Upper lobe of right lung (tissue), 1 donor: ENCODE measurements at regions not wholly inside any gene's neighbourhood (a gene's known extent, or its start where the extent isn't known, plus 50 kb on each side); places are given as distances from the start of the nearest gene placed in this dataset.

Experiments
- ATAC-seq: fragments of 200-7000 bp; cut with Tn5 transposase; one replicate; pipeline ENCODE4 v1.9.1; 2020; ENCODE audit warnings: mild to moderate bottlenecking, moderate library complexity
- DNase-seq: peaks from one replicate; pipeline ENCODE4 v3.0.0-alpha.2; 2020
- H3K27ac ChIP-seq: fragments of 200-600 bp; one replicate; pipeline ENCODE4 v1.8.0; 2022
- H3K27me3 ChIP-seq: fragments of 200-600 bp; one replicate; pipeline ENCODE4 v1.8.0; 2022; ENCODE audit warnings: mild to moderate bottlenecking
- H3K36me3 ChIP-seq: fragments of 200-600 bp; one replicate; pipeline ENCODE4 v1.8.0; 2022
- H3K4me1 ChIP-seq: fragments of 200-600 bp; one replicate; pipeline ENCODE4 v1.8.0; 2022
- H3K4me3 ChIP-seq: fragments of 200-600 bp; one replicate; pipeline ENCODE4 v1.8.0; 2022; ENCODE audit warnings: mild to moderate bottlenecking
- H3K9me3 ChIP-seq: fragments of 200-600 bp; one replicate; pipeline ENCODE4 v1.8.0; 2022
- CTCF ChIP-seq: fragments of 200-600 bp; IDR thresholded peaks from one replicate; pipeline ENCODE4 v1.8.0; 2022; ENCODE audit warnings: antibody characterized with exemption
- intact Hi-C: fragments of 100-400 bp; cut with DNase I; formaldehyde crosslinking; loops from one replicate; pipeline ENCODE4 v1.11.0; 2022
- donor health status: DM: no; HTN: yes; CAD: no; lungs with severe emphysema.

GRCh38 chr2:13616059-13616458 is 899.3 kb downstream of the TRIB2 start:
- no peak for ATAC-seq
- no peak overlapping the region for H3K4me3 ChIP-seq
- H3K36me3 ChIP-seq: no peaks in the 10 kb centered on the region
- H3K4me1 ChIP-seq: no peaks in the 10 kb centered on the region
- H3K27ac ChIP-seq: no peak overlapping the region
- intact Hi-C loops: no loop called here
- no peak for DNase-seq
- TF ChIP-seq CTCF: no peak
- H3K9me3 ChIP-seq: peaks cover 8% of the 10 kb centered on the region
- no peaks in the 10 kb centered on the region for H3K27me3 ChIP-seq

GRCh38 chr2:13616616-13617015 is 899.9 kb downstream of the TRIB2 start:
- peaks cover 8% of the 10 kb centered on the region for H3K9me3 ChIP-seq
- H3K27me3 ChIP-seq: no peaks in the 10 kb centered on the region
- no peak overlapping the region for H3K27ac ChIP-seq
- TF ChIP-seq CTCF: no peak
- no peak for DNase-seq
- no peaks in the 10 kb centered on the region for H3K4me1 ChIP-seq
- ATAC-seq: no peak
- intact Hi-C loops: no loop called here
- no peaks in the 10 kb centered on the region for H3K36me3 ChIP-seq
- no peak overlapping the region for H3K4me3 ChIP-seq

GRCh38 chr2:13628122-13628521 is 911.4 kb downstream of the TRIB2 start:
- intact Hi-C loops: no loop called here
- no peak for TF ChIP-seq CTCF
- no peak for DNase-seq

GRCh38 chr2:13638181-13638580 is 921.4 kb downstream of the TRIB2 start:
- intact Hi-C loops: no loop called here
- no peak for ATAC-seq
- TF ChIP-seq CTCF: no peak

More at GRCh38 chr2:13628122-13628521, 911.4 kb downstream of the TRIB2 start:
- Histone ChIP-seq H3K36me3 (no peaks in the 10 kb centered on the region), H3K27ac (no peak overlapping the region), H3K27me3 (no peaks in the 10 kb centered on the region), H3K9me3 (no peaks in the 10 kb centered on the region), H3K4me1 (no peaks in the 10 kb centered on the region), H3K4me3 (no peak overlapping the region)
- ATAC-seq: no peak

GRCh38 chr2:13649918-13650317 is 933.2 kb downstream of the TRIB2 start:
- no peak overlapping the region for H3K4me3 ChIP-seq
- TF ChIP-seq CTCF: no peak
- H3K36me3 ChIP-seq: no peaks in the 10 kb centered on the region
- no peaks in the 10 kb centered on the region for H3K4me1 ChIP-seq
- no peak for DNase-seq
- ATAC-seq: no peak
- H3K27ac ChIP-seq: no peak overlapping the region
- H3K9me3 ChIP-seq: no peaks in the 10 kb centered on the region
- intact Hi-C loops: no loop called here
- H3K27me3 ChIP-seq: no peaks in the 10 kb centered on the region

More at GRCh38 chr2:13638181-13638580, 921.4 kb downstream of the TRIB2 start:
- Histone ChIP-seq H3K9me3 (no peaks in the 10 kb centered on the region), H3K27ac (no peak overlapping the region), H3K4me3 (no peak overlapping the region), H3K27me3 (no peaks in the 10 kb centered on the region), H3K36me3 (no peaks in the 10 kb centered on the region), H3K4me1 (no peaks in the 10 kb centered on the region)
- DNase-seq: no peak

GRCh38 chr2:13650586-13651180 is 933.9 kb downstream of the TRIB2 start:
- no peak for TF ChIP-seq CTCF
- intact Hi-C loops: no loop called here
- ATAC-seq (no peak), DNase-seq (no peak)
- Histone ChIP-seq H3K36me3 (no peaks in the 10 kb centered on the region), H3K4me3 (no peak overlapping the region), H3K9me3 (no peaks in the 10 kb centered on the region), H3K27ac (no peak overlapping the region), H3K27me3 (no peaks in the 10 kb centered on the region), H3K4me1 (no peaks in the 10 kb centered on the region)
